Lower leg skin (tissue), 3 donors: ENCODE measurements at regions not wholly inside any gene's neighbourhood (a gene's known extent, or its start where the extent isn't known, plus 50 kb on each side); places are given as distances from the start of the nearest gene placed in this dataset.

Experiments used
- CTCF ChIP-seq, 3 donors: fragments of 450-650 bp; IDR thresholded peaks; one replicate each; pipeline ENCODE4 v1.5.1; 2016; ENCODE audit warnings: antibody characterized with exemption in 3 of 3, mild to moderate bottlenecking in 3 of 3, moderate library complexity in 2 of 3
- POLR2A ChIP-seq, 2 donors: fragments of 450-650 bp; IDR thresholded peaks; one replicate each; pipeline ENCODE4 v1.6.1; 2016 to 2017; ENCODE audit warnings: antibody characterized with exemption in 2 of 2, mild to moderate bottlenecking in 1 of 2, moderate library complexity in 1 of 2

GRCh38 chr2:118508282-118508681, 339.2 kb downstream of the EN1 start:
- no peak for TF ChIP-seq CTCF (IDR thresholded peaks at IDR 0.05)
- no peak for TF ChIP-seq POLR2A (IDR thresholded peaks at IDR 0.05)
